Amniotic stem cell (primary cell): ENCODE measurements at regions not wholly inside any gene's neighbourhood (a gene's known extent, or its start where the extent isn't known, plus 50 kb on each side); places are given as distances from the start of the nearest gene placed in this dataset.
"Not testable (repeated sequence)": the region's sequence is repeated elsewhere in the genome, so short reads cannot be mapped to it uniquely, and the experiment has no call there.

ENCODE experiments used
- DNase-seq: peaks from one replicate; lab custom pipeline; 2025; lab: John Stamatoyannopoulos, UW

GRCh38 chr6:134555672-134556071 is 237.8 kb upstream of the SGK1 start:
- no peak for DNase-seq

DNA sequence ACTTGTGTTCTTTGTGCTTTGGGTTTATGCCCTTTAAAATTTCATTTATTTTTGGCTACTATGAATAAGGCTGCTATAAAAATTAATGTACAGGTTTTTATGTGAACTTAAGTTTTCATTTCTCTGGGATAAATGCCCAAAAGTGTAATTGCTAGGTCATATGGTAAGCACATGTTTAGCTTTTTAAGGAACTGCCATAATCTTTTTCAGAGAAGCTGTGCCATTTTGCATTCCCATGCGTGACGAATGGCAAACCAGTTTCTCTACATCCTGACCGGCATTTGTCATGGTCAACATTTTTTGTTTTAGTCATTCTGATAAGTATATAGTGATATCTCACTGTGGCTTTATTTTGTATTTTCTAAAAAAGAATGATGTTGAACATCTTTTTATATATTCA is 236.0 kb upstream of the SGK1 start:
- no peak for DNase-seq

DNA sequence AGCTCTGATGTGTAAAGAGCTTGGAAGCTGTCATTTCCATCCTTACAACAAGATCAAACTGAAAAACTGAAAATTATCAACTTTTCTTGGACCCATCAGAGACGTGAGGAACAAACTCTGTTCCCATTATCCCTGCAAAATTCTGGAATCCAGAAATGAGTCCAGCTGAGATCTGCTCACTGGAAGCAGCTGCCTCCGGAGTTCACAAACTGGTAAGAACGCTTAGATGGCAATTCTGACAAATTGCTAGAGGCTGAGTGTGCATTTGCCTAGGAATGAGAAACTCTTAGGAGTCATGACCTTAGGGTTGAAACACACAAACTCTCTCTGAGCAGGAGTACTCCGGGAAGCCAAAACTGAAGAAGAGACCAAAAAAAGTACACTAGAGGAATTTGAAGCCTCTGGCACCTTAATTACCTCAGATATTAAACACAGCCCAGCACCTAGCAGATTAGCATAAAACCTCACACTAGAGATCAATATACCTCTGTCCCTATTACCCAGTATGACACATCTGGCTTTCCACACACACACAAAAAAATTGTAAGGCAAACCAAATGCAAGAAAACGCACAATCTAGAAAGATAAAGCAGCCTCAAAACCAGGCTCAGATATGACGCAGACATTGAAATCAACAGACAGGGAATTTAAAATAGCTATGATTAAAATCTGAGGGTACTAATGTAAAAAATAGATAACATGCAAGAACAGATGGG is 233.5 kb upstream of the SGK1 start:
- no peak for DNase-seq

GRCh38 chr6:134550604-134551003 is 232.7 kb upstream of the SGK1 start:
- DNase-seq, result peak; percentile 10

DNA sequence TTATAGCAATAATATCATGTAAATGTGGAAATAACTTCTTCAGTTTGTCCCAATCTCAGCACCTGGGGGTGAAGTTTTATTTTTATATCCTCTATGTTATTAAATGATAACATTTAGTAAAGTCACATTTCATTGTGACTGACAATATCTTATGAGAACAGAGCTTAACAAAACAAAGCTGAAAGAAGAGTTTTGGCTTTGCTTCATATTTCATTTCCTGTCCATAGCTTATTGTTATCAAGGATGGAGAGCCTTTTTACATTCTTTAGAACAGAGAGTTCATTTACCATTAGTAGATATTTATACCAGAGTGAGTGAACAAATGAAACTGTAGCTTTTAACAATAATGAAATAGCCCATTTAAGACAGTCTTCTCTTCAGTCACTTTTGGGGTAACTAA is 231.9 kb upstream of the SGK1 start:
- no peak for DNase-seq

DNA sequence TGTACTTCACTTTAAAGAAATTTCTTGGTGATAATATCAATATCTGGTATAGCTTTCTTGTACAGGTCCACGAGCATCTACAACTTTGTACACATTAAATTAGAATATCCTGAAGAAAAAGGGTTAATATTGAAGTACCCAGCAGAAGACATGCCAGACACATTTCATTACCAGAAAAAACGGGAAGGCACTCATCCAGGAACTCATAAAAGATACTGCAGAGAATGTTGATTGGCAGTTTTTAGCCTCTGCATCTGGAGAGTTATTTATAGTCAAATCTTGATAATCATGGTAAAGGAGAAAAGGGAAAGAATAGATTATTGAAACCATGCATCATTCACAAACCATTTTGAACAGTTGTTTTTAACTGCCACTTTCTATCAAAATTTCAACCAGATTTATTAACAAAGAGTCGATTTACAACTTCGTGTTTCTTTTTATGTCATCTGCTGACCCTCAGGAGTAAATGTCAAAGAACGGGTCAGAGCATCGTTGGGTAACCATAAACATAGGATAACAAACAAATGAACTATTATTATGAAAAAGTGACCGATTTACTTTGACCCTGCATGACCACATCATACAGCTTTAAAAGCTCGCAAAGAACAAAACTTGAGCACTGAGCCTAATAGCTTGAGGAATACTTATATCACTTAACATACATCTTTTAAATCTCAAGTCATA is 229.2 kb upstream of the SGK1 start:
- no peak for DNase-seq

DNA sequence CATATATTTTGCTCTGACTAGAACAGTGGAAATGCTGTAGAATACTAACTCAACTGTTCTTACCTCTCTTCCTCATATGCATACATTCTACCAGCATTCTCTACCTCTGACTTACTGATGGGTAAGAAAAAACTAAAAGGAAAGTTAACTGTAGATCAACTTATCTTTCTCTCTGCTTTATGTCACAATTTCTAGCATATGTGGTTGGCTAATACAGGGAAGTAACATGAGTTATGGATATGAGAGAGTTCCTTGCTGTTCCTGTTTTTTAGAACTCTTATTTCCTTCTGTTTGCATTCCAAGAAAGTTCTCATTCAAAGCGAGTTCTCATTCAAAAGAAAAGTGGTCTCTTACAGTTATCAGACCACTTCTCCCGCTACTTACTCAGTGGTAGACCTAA is 226.8 kb upstream of the SGK1 start:
- no peak for DNase-seq

DNA sequence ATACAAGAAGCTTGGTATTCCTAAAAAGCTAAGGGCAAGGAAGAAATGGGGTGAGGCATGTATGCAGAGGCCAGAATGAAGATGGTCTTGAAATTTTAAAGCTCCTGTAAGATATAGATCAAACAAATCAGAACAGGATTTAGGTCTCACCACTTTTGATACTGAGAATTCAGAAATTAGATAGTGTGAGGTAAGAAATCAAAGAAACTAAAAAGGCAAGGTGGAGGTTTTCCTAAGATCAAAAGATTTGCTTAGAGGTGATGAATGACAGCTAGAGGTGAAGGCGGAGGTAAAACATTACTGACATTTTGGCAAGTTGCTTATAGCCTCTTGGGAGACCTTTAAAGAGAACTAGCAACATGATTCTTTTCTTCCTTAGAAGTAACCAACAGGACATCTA is 225.2 kb upstream of the SGK1 start:
- DNase-seq, result no peak

GRCh38 chr6:134541001-134541400 is 223.1 kb upstream of the SGK1 start:
- DNase-seq, result no peak

DNA sequence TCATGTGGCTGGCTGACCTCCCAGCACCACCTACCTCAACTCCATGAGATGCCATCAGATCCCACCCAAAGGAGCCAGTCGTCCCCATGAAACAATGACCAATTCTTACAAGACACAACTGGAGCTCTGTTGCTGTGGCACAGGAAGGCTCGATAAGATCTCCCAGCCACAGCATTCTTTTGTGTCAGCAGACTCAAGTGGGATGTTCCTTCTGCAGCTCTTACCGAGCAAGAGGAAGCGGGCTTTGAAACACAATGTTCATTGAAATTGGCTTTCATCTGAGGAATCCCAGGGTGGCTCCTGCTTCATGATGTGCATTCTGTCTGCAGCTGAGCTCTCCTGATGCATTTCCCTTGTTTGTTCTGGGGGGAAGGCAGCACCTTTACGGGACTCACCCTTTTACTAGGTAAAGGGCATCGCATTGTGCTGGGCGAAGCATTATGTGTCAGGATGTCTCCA is 222.0 kb upstream of the SGK1 start:
- no peak for DNase-seq

DNA sequence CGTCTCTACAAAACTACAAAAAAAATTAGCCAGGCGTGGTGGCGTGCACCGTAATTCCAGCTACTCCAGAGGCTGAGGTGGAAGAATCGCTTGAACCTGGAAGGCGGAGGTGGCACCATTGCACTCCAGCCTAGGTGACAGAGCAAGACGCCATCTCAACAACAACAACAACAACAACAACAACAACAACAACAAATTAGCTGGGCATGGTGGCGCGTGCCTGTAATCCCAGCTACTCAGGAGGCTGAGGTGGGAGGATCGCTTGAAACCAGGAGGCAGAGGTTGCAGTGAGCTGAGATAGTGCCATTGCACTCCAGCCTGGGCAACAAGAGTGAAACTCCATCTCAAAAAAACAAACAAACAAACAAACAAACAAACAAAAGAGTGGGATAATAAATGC is 219.9 kb upstream of the SGK1 start:
- not testable (repeated sequence) for DNase-seq

DNA sequence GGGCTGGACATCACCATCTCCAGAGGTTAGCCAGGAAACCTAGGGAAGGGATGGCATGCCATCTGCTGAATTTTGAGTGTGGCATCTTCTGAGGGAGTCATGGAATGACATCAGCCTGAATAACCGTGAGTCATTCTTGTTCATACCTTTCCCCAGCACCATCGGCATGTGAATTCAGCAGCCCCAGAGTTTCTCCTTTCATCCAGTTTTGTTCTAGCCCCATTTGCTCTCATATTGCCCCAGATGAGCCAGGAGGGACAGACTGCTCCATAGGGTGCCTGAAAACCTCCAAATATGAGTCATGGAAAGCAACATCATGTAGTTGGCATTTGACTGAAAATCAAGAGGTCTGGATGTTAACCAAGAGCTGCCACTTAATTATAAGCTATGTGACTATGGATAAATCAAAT is 219.2 kb upstream of the SGK1 start:
- DNase-seq, result peak; percentile 67

GRCh38 chr6:134535831-134536230 is 217.9 kb upstream of the SGK1 start:
- no peak for DNase-seq

- no peak for DNase-seq
Observed at GRCh38 chr6:134534708-134535149, 216.8 kb upstream of the SGK1 start.

- DNase-seq, result no peak
Observed at GRCh38 chr6:134533991-134534390, 216.1 kb upstream of the SGK1 start.

GRCh38 chr6:134532694-134533624 is 215.0 kb upstream of the SGK1 start:
- no peak for DNase-seq

- no peak for DNase-seq
Observed at GRCh38 chr6:134531611-134532010, 213.7 kb upstream of the SGK1 start.

- DNase-seq, result no peak
Observed at GRCh38 chr6:134531188-134531551, 213.3 kb upstream of the SGK1 start.

GRCh38 chr6:134529921-134530320 is 212.0 kb upstream of the SGK1 start:
- DNase-seq, result no peak

- no peak for DNase-seq
Observed at GRCh38 chr6:134529305-134529704, 211.4 kb upstream of the SGK1 start.

GRCh38 chr6:134527108-134527787 is 209.3 kb upstream of the SGK1 start:
- no peak for DNase-seq
